ENCODE measurements at regions not wholly inside any gene's neighbourhood (a gene's known extent, or its start where the extent isn't known, plus 50 kb on each side); places are given as distances from the start of the nearest gene placed in this dataset.

DNA sequence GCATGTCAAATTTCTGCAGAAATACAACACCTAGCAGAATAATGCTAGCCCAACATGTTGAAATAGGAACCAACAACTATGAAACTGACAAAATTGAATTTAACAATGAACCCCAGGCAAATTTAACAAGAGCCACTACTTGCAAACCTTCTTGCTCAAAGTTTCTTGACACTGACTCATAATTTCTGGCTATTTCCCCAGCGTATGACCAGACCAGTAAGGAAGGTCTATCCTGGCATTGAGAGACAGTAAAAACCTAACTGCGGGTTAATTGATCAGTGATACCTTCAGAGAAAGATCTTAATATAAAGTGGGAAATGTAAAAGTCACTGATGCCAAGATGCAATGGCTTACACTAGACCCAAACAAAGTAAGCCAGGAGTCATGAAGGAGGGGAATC lies 510.1 kb downstream of the ARL4A start:
- H4K20me1 ChIP-seq (ENCODE audit: insufficient read depth) = no peaks in the 10 kb centered on the region
- ChIA-PET POLR2A (ENCODE audit: unreplicated experiment) (no interaction called here), CTCF (no interaction called here)
- intact Hi-C loops (cut with micrococcal nuclease; ENCODE audit: unreplicated experiment) = no loop called here
- no TSS peak for BruUV-seq (replicated peaks)
- H3F3A ChIP-seq (ENCODE audit: insufficient read depth, low read depth) = no peaks in the 10 kb centered on the region
- no peak overlapping the region for H3K4me3 ChIP-seq
- no peak for DNase-seq
- no peak overlapping the region for H2AFZ ChIP-seq
- TF ChIP-seq, protein P1, sequence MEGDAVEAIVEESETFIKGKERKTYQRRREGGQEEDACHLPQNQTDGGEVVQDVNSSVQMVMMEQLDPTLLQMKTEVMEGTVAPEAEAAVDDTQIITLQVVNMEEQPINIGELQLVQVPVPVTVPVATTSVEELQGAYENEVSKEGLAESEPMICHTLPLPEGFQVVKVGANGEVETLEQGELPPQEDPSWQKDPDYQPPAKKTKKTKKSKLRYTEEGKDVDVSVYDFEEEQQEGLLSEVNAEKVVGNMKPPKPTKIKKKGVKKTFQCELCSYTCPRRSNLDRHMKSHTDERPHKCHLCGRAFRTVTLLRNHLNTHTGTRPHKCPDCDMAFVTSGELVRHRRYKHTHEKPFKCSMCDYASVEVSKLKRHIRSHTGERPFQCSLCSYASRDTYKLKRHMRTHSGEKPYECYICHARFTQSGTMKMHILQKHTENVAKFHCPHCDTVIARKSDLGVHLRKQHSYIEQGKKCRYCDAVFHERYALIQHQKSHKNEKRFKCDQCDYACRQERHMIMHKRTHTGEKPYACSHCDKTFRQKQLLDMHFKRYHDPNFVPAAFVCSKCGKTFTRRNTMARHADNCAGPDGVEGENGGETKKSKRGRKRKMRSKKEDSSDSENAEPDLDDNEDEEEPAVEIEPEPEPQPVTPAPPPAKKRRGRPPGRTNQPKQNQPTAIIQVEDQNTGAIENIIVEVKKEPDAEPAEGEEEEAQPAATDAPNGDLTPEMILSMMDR (conservative IDR thresholded peaks at IDR 0.05) = no peak
- no peak for TF ChIP-seq EZH2 (IDR thresholded peaks at IDR 0.05; ENCODE audit: low read depth)
- no peaks in the 10 kb centered on the region for H3K9me3 ChIP-seq (ENCODE audit: insufficient read depth, low read depth)
- no peaks in the 10 kb centered on the region for H3K27me3 ChIP-seq (ENCODE audit: insufficient read depth, low read depth)
- H3K4me2 ChIP-seq = no peak overlapping the region
- H3K36me3 ChIP-seq (ENCODE audit: low read depth) = no peaks in the 10 kb centered on the region
- H3K4me1 ChIP-seq (replicated peaks; ENCODE audit: insufficient read depth) = no peaks in the 10 kb centered on the region
- H3K79me2 ChIP-seq (ENCODE audit: low read depth) = no peaks in the 10 kb centered on the region
- no peak overlapping the region for H3K27ac ChIP-seq
- no peaks in the 10 kb centered on the region for H3K9me2 ChIP-seq (ENCODE audit: insufficient read depth)

DNA sequence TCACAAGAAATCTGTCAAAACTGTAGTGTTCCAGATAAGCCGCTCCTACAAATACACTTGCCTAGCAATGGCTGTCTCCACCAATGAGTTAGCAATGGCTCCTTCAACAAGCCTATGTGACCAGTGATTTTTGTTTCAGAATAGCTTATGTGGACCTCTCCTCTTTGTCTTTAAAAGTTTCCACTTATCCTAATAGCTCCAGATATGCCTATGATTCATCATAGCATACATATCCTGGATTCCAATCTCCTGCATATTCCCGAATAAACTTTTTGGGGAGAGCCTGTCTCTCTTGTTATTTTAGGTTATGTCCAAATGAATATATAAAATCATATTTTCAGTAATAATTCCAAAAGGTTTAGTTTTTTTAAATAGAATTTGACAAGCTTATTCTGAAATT lies 510.6 kb downstream of the ARL4A start:
- no peak overlapping the region for H3K4me2 ChIP-seq
- no peak overlapping the region for H3K4me3 ChIP-seq
- no peak overlapping the region for H3K27ac ChIP-seq
- no peaks in the 10 kb centered on the region for H3F3A ChIP-seq (ENCODE audit: insufficient read depth, low read depth)
- no peaks in the 10 kb centered on the region for H3K36me3 ChIP-seq (ENCODE audit: low read depth)
- no peaks in the 10 kb centered on the region for H4K20me1 ChIP-seq (ENCODE audit: insufficient read depth)
- intact Hi-C loops (cut with micrococcal nuclease; ENCODE audit: unreplicated experiment) = no loop called here
- H3K9me3 ChIP-seq (ENCODE audit: insufficient read depth, low read depth) = no peaks in the 10 kb centered on the region
- TF ChIP-seq, protein P1 (conservative IDR thresholded peaks at IDR 0.05) = no peak
- no peak for TF ChIP-seq EZH2 (IDR thresholded peaks at IDR 0.05; ENCODE audit: low read depth)
- no peaks in the 10 kb centered on the region for H3K79me2 ChIP-seq (ENCODE audit: low read depth)
- DNase-seq = no peak
- no peaks in the 10 kb centered on the region for H3K27me3 ChIP-seq (ENCODE audit: insufficient read depth, low read depth)
- ChIA-PET POLR2A (ENCODE audit: unreplicated experiment) (interaction anchor here (0.6 kb wide), 1 partner anchor 18 kb away, joined by 3 read pairs; no protein-coding TSS in a partner anchor), CTCF (no interaction called here)
- BruUV-seq (replicated peaks) = no TSS peak
- H2AFZ ChIP-seq = no peak overlapping the region
- H3K4me1 ChIP-seq (replicated peaks; ENCODE audit: insufficient read depth) = no peaks in the 10 kb centered on the region
- no peaks in the 10 kb centered on the region for H3K9me2 ChIP-seq (ENCODE audit: insufficient read depth)

DNA sequence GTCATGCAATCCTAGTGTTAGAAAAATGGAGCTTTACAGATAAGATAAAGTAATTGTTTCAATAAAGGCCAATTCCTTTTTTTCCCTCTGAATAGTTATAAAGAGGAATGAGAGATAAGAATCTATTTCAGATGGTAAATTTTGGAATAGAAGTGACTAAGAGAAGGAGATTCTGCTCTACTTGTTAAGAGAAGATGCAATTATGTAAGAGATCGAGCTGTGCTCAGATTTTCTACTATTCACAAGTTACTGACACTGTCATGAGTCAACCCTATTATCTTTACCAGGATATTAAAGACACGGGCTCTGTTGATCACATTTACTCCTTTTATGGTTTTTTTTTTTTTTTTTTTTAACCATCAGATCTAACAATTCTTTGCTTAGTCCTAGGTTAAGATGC lies 511.3 kb downstream of the ARL4A start:
- Histone ChIP-seq H3K4me2 (no peak overlapping the region), H3F3A (ENCODE audit: insufficient read depth, low read depth) (no peaks in the 10 kb centered on the region), H3K36me3 (ENCODE audit: low read depth) (no peaks in the 10 kb centered on the region), H3K27ac (no peak overlapping the region), H3K27me3 (ENCODE audit: insufficient read depth, low read depth) (no peaks in the 10 kb centered on the region), H3K9me2 (ENCODE audit: insufficient read depth) (no peaks in the 10 kb centered on the region), H3K9me3 (ENCODE audit: insufficient read depth, low read depth) (no peaks in the 10 kb centered on the region), H2AFZ (no peak overlapping the region), H3K4me1 (replicated peaks; ENCODE audit: insufficient read depth) (no peaks in the 10 kb centered on the region), H3K79me2 (ENCODE audit: low read depth) (no peaks in the 10 kb centered on the region), H3K4me3 (no peak overlapping the region), H4K20me1 (ENCODE audit: insufficient read depth) (no peaks in the 10 kb centered on the region)
- CTCF ChIA-PET = no interaction called here
- no TSS peak for BruUV-seq (replicated peaks)
- no peak for DNase-seq
- POLR2A ChIA-PET (ENCODE audit: unreplicated experiment) = interaction anchor here (0.6 kb wide), 1 partner anchor 1499 kb away, joined by 5 read pairs; no protein-coding TSS in a partner anchor
- TF ChIP-seq, protein P1 (conservative IDR thresholded peaks at IDR 0.05) = no peak
- TF ChIP-seq EZH2 (IDR thresholded peaks at IDR 0.05; ENCODE audit: low read depth) = no peak
- intact Hi-C loops (cut with micrococcal nuclease; ENCODE audit: unreplicated experiment) = no loop called here

Data from PC-9 (cell line).